ENCODE measurements at regions not wholly inside any gene's neighbourhood (a gene's known extent, or its start where the extent isn't known, plus 50 kb on each side); places are given as distances from the start of the nearest gene placed in this dataset.

- Histone ChIP-seq H3K36me3 (no peaks in the 10 kb centered on the region), H3K27ac (no peak overlapping the region), H3K4me3 (no peak overlapping the region), H3K27me3 (no peaks in the 10 kb centered on the region), H3K9me3 (no peaks in the 10 kb centered on the region), H3K4me1 (no peaks in the 10 kb centered on the region)
- intact Hi-C loops (cut with DNase I; ENCODE audit: low total_unique reads), result no loop called here
- TF ChIP-seq POLR2A (IDR thresholded peaks at IDR 0.05) (no peak), CTCF (IDR thresholded peaks at IDR 0.05) (no peak)
- DNase-seq, result no peak
These were observed 1611.1 kb upstream of the ZEB2 start for GRCh38 chr2:146131048-146131447.

- intact Hi-C loops (cut with DNase I; ENCODE audit: low total_unique reads), result no loop called here
These were observed 1610.4 kb upstream of the ZEB2 start for GRCh38 chr2:146130290-146130689.

GRCh38 chr2:146129231-146129630, 1609.3 kb upstream of the ZEB2 start:
- no peak for TF ChIP-seq CTCF (IDR thresholded peaks at IDR 0.05)
- no peak for TF ChIP-seq POLR2A (IDR thresholded peaks at IDR 0.05)
- no peaks in the 10 kb centered on the region for H3K9me3 ChIP-seq
- intact Hi-C loops (cut with DNase I; ENCODE audit: low total_unique reads), result no loop called here

More at GRCh38 chr2:146130290-146130689, 1610.4 kb upstream of the ZEB2 start:
- H3K4me1 ChIP-seq, result no peaks in the 10 kb centered on the region
- no peak for DNase-seq
- H3K4me3 ChIP-seq, result no peak overlapping the region
- TF ChIP-seq CTCF (IDR thresholded peaks at IDR 0.05) (no peak), POLR2A (IDR thresholded peaks at IDR 0.05) (no peak)
- H3K36me3 ChIP-seq, result no peaks in the 10 kb centered on the region
- H3K27ac ChIP-seq, result no peak overlapping the region
- no peaks in the 10 kb centered on the region for H3K9me3 ChIP-seq
- H3K27me3 ChIP-seq, result no peaks in the 10 kb centered on the region

GRCh38 chr2:146128216-146128615, 1608.3 kb upstream of the ZEB2 start:
- TF ChIP-seq CTCF (IDR thresholded peaks at IDR 0.05) (no peak), POLR2A (IDR thresholded peaks at IDR 0.05) (no peak)
- no peaks in the 10 kb centered on the region for H3K4me1 ChIP-seq
- H3K27me3 ChIP-seq, result no peaks in the 10 kb centered on the region
- DNase-seq, result no peak
- H3K9me3 ChIP-seq, result no peaks in the 10 kb centered on the region
- no peak overlapping the region for H3K4me3 ChIP-seq
- H3K36me3 ChIP-seq, result no peaks in the 10 kb centered on the region
- no peak overlapping the region for H3K27ac ChIP-seq
- intact Hi-C loops (cut with DNase I; ENCODE audit: low total_unique reads), result no loop called here

More at GRCh38 chr2:146129231-146129630, 1609.3 kb upstream of the ZEB2 start:
- Histone ChIP-seq H3K4me1 (no peaks in the 10 kb centered on the region), H3K27ac (no peak overlapping the region), H3K27me3 (no peaks in the 10 kb centered on the region), H3K36me3 (no peaks in the 10 kb centered on the region), H3K4me3 (no peak overlapping the region)
- no peak for DNase-seq

- DNase-seq, result no peak
- Histone ChIP-seq H3K9me3 (no peaks in the 10 kb centered on the region), H3K36me3 (no peaks in the 10 kb centered on the region), H3K27ac (no peak overlapping the region), H3K27me3 (no peaks in the 10 kb centered on the region), H3K4me1 (no peaks in the 10 kb centered on the region), H3K4me3 (no peak overlapping the region)
- no peak for TF ChIP-seq POLR2A (IDR thresholded peaks at IDR 0.05)
- TF ChIP-seq CTCF (IDR thresholded peaks at IDR 0.05), result no peak
- intact Hi-C loops (cut with DNase I; ENCODE audit: low total_unique reads), result no loop called here
These were observed 1605.6 kb upstream of the ZEB2 start for GRCh38 chr2:146125551-146125950.

Measured in uterus (tissue), 3 donors.